CD4-positive, alpha-beta T cell treated with Interleukin-1 beta for 1 hour (primary cell): ENCODE measurements at regions not wholly inside any gene's neighbourhood (a gene's known extent, or its start where the extent isn't known, plus 50 kb on each side); places are given as distances from the start of the nearest gene placed in this dataset.
"Not testable (repeated sequence)": the region's sequence is repeated elsewhere in the genome, so short reads cannot be mapped to it uniquely, and the experiment has no call there.

Experiments
- DNase-seq, 2 donors: peaks; one replicate each; pipeline ENCODE4 v3.0.0-alpha.2; 2020 to 2022

DNA sequence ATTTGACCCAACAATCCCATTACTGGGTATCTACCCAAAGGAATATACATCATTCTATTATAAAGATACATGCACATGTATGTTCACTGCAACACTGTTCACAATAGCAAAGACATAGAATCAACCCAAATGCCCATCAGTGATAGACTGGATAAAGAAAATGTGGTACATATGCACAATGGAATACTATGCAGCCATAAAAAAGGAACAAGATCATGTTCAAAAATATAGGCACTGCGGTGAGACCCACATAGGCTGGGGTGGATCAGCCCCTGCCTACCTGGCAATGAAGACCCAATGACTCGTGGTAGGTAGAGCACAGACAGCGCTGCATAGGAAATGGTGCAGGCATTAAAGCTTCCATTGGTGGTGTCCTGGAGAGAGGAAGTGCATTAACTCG, 88.6 kb upstream of the NFIL3 start:
- DNase-seq, result not testable (repeated sequence)

DNA sequence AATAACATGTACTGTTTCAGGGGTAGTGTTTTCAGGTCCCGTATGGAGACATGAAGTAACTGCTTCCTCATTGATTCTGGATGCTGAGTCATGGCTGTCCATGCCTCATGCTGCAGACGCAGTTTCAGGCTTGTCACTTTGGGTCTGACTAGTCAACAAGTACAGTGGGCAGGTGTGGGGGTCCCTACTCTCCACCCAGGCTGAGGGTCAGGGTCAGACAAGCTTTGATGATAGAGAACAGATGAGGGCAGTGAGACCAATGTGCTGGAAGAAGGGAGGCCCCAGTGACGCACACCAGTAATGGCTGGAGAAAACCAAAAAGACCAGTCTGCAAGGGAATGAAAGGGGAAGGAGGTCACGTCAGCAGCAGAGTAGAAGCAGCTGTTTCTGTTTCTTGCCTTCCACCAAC, 80.0 kb upstream of the NFIL3 start:
- DNase-seq, result peak in 1 of 2 donors; percentile 27

DNA sequence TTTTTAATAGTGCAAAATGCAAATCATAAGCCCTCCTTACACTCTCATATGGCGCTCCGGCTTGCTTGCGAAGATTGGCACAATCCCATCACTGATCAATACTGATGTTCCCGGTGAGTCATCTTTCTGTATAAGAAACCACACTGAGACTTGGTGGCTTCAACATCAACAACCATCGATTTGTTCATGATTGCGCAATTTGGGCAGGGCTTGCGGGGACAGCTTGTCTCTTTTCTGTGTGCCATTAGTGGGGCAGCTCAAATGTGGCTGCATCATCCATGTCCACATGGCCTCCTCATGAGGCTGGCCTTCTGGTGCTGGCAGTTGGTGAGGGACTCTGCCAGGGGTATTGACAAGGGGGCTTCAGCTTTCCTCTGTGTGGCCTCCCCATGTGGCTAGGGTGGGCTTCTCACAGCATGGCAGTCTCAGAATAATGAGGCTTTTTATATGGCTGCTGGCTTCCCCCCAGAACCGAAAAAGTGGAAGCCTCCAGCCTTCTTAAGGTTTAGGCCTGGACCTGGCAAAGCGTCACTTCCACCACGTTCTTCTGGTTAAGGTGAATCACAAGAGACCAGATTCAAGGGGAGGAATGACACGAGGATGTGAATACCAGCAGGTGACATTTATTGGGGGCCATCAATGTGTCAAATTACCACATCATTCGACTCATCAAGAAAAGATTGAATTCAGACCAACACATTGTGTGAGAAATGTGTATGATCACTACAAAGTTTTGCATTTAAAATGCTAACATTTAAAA, 79.5 kb upstream of the NFIL3 start:
- no peak for DNase-seq

DNA sequence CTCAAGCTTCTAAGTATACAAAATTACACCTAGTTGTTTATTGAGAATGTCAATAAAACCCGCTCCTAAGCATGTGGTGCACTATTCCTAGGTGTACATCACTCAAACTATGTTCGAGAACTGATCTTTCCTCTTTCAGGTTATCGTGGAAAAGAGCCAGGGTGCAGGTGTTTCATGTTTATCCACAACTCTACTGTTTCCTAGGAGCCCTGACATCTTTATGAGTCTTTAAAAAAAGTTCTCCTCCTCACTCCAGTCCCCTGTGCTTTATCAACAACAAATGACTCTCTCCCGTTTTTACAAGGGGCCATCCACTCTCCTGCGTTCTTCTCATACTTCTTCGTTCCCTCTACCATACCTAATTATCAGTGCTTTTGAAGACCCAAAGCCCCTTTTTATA, 78.8 kb upstream of the NFIL3 start:
- no peak for DNase-seq

GRCh38 chr9:91500509-91501014, 76.9 kb upstream of the NFIL3 start:
- DNase-seq, result no peak

- DNase-seq, result no peak
These were observed 72.7 kb upstream of the NFIL3 start for GRCh38 chr9:91496351-91496750.

DNA sequence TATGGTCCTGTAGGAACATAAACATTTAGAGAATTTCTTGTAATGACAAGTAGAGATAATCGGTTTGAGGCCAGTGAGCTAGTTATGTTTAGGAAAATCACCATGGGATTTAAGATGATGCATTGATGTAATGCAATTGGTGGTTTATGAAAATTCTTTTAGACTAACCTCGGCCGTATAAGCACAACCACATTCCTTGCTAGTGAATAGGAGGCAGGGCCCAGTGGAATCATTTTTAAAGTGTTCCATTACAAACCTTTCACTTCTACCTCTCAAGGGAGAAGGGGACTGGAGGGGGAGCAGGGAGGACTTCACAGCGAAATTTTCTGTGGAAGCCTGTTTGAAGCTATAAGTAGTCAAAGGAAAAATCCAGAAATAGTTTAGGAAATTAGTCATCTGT, 71.8 kb upstream of the NFIL3 start:
- no peak for DNase-seq

DNA sequence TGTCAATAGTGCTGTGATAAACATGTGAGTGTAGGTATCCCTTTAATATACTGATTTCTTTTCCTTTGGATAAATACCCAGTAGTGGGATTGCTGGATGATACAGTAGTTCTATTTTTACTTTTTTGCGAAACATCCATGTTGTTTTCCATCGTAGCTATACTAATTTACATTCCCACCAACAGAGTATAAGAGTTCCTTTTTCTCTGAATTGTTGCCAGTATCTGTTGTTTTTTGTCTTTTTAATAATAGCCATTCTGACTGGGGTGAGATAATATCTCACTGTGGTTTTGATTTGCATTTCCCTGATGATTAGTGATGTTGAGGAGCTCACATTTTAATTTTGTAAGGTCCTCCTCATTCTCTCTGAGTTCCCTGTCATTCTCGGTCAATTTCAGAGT, 71.1 kb upstream of the NFIL3 start:
- no peak for DNase-seq

GRCh38 chr9:91492237-91492636, 68.6 kb upstream of the NFIL3 start:
- no peak for DNase-seq

DNA sequence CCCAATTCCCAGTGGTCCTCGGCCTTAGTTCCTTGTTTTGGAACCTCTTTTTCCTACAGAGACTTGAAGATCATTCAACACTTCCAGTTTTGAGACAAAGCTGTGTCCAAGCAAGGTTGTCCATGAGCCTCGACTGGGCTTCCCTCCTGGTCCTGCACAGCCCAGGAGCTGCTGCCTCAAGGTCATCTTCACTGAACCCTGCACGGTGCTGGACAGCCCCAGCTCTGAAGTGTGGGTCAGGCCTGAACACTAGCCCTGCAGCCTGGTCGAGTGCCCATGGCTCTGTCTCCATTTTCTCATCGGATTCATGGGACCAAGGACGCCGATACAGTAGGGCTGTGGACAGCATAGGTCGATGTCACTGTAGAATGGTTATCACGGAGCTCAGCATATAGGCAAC, 68.0 kb upstream of the NFIL3 start:
- no peak for DNase-seq

GRCh38 chr9:91489361-91489899, 65.8 kb upstream of the NFIL3 start:
- DNase-seq, result no peak

DNA sequence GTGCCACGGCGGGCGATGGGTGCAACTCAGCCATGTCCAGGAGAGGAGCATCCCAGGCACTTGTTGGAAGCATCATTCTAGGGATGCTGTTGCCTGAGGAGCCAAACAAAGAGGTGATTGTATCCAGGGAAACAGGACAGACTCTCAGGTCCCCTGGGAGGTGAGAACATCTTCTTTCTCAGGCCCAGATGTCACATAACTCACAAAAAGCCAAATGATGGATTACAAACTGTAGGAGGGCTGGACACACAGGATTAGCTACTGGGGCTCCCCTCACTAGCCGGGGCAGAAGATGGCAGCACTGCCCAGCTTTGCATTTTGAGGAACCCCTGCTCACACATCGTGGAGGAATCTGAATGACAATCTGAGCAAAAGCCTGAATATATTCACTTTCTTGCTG, 64.7 kb upstream of the NFIL3 start:
- DNase-seq, result no peak

DNA sequence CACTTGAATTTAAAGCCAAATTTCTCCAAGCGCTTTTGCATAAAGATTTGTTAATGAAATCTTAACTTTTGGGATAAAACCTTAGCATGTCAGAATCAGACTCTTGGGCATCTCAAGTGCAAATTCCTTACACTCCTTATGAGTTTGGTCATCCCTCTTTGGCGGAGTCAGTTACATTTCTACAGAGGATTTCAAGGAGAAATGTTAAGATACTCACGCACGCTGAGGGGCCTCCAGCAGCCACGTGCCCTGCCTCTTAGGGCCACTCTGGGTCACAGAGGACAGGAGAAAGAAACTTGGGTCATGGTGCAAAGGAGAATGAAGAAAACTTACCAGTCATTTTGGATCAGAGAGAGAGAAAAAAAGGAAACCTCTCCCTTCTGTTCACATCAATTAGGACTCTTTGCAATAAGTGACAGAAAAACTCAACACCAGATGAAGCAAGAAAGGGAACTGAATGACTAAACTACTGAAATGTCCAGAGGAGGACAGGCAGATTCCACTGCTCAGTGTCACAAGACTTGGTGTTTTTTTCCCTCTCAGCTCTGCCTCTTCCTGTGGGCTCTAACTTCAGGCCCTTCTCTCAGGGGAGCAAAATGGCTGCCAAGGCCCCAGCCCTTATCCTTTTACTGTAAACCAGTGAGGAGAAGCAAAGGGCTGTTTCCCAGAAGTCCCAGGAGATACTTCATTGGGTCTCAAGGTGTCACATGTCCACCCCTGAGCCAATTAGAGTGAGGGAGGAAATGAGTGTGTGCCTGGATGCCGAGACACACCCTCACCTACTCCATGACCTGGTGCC, 63.3 kb upstream of the NFIL3 start:
- no peak for DNase-seq

GRCh38 chr9:91485006-91485405, 61.4 kb upstream of the NFIL3 start:
- DNase-seq, result no peak

DNA sequence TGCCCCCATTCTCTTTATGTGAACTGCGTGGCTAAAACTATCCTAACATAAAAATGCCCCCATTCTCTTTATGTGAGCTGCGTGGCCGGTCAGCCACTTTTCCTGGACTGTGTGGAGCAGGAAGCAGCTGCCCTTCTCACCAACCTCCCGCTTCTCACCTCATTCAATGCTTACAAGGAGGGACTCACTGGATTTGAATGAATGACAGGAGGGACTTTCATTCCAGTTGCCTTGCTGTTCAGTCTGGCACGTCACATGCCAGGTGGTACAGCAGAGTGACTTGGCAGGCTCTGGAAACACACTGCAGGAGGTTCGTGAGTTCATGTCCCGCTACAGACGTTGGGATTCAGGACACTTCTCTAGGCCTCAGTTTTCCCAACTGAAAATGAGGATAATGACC, 60.2 kb upstream of the NFIL3 start:
- DNase-seq, result no peak

GRCh38 chr9:91483189-91483691, 59.6 kb upstream of the NFIL3 start:
- no peak for DNase-seq

DNA sequence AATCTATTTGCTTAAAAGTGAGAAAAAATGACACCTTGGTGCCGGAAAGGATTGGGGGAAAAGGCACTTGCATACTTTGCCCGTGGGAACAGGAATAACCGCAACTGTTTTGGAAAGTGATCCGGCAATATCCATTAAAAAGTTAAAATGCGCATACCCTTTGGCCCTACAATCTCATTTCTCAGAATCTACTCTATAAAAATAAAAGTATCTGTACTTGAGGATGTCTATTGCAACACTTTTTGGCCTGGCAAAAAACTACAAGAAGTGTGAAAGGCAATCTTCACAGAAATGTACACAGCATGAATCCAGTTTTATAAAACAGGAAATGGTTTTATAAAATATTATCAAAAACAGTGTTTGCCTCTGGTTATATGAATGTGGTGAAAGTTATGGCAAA, 58.3 kb upstream of the NFIL3 start:
- DNase-seq, result no peak

- DNase-seq, result no peak
These were observed 53.5 kb upstream of the NFIL3 start for GRCh38 chr9:91477106-91477505.

DNA sequence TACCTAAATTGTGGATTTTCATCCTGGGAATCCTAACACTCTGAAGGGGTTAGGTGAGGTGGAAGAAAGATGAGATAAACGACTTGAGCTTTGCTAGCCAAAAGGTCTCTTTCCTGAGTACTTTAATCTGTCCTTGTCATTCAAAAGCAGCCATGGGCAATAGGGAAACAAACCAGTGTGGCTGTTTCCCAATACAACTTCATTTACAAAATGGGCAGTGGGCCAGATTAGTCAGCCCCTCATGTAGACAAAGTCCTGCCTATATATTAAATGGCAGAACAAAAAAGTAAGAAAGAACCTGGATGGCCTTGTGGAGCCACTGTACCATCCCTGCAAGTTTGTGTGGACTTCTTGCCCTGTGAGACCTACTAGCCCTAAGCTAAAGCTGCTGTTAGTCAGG, 51.0 kb upstream of the NFIL3 start:
- no peak for DNase-seq
